A673 (cell line): ENCODE measurements at regions not wholly inside any gene's neighbourhood (a gene's known extent, or its start where the extent isn't known, plus 50 kb on each side); places are given as distances from the start of the nearest gene placed in this dataset.

Source experiments
- BruUV-seq: library from RNA; stranded (reverse); fragments of 400-500 nt; replicated peaks from 2 replicates; lab custom pipeline; 2021; lab: Mats Ljungman, UMichigan
- CTCF ChIA-PET: fragments of 300-600 bp; sonication (Branson Sonifier 250); formaldehyde crosslinking; loops from one replicate; lab custom pipeline; 2022; ENCODE audit warnings: antibody characterized with exemption; lab: Charles Lee
- POLR2A ChIA-PET: fragments of 300-600 bp; sonication (Branson Sonifier 250); formaldehyde crosslinking; loops from one replicate; lab custom pipeline; 2022; ENCODE audit warnings: antibody characterized with exemption; ENCODE audit not compliant: low non-redundant PET; lab: Charles Lee
- DNase-seq: peaks from one replicate; pipeline ENCODE4 v3.0.0-alpha.2; 2015; ENCODE audit warnings: low spot score
- H3K27ac ChIP-seq: fragments of 200-600 bp; sonication (generic); 2 replicates; pipeline ENCODE4 v1.5.1; 2016; ENCODE audit warnings: mixed run types, low read depth, mild to moderate bottlenecking, mixed read lengths, antibody characterized with exemption, low read length; ENCODE audit not compliant: poor library complexity, severe bottlenecking
- H3K27me3 ChIP-seq: fragments of 200-600 bp; sonication (generic); replicated peaks from 2 replicates; pipeline ENCODE4 v1.6.1; 2017; ENCODE audit warnings: mixed run types, low read depth, mild to moderate bottlenecking, mixed read lengths, antibody characterized with exemption, low read length; ENCODE audit not compliant: insufficient read depth, poor library complexity
- H3K36me3 ChIP-seq: fragments of 200-600 bp; sonication (generic); 2 replicates; pipeline ENCODE4 v1.6.1; 2016; ENCODE audit warnings: mixed run types, mild to moderate bottlenecking, mixed read lengths, antibody characterized with exemption, low read length; ENCODE audit not compliant: insufficient read depth, poor library complexity, severe bottlenecking
- H3K4me1 ChIP-seq: fragments of 200-600 bp; sonication (generic); 2 replicates; pipeline ENCODE4 v1.6.1; 2017; ENCODE audit warnings: mixed run types, mild to moderate bottlenecking, mixed read lengths, antibody characterized with exemption, low read length; ENCODE audit not compliant: insufficient read depth, poor library complexity, severe bottlenecking
- H3K4me3 ChIP-seq: fragments of 200-600 bp; sonication (generic); 2 replicates; pipeline ENCODE4 v1.5.1; 2016; ENCODE audit warnings: low read depth, mixed run types, mild to moderate bottlenecking, mixed read lengths, low read length; ENCODE audit not compliant: poor library complexity, severe bottlenecking
- H3K9me3 ChIP-seq: fragments of 200-600 bp; sonication (generic); 2 replicates; pipeline ENCODE4 v1.6.1; 2016; ENCODE audit warnings: mixed run types, low read depth, mild to moderate bottlenecking, mixed read lengths, antibody characterized with exemption, low read length; ENCODE audit not compliant: poor library complexity, severe bottlenecking
- CTCF ChIP-seq: fragments of 300-800, 200-600 bp; sonication (generic); conservative IDR thresholded peaks from 2 replicates; pipeline ENCODE4 v1.5.1; 2017; ENCODE audit warnings: low read depth, mild to moderate bottlenecking, antibody characterized with exemption, low read length, moderate library complexity, mixed read lengths
- EZH2 ChIP-seq: fragments of 200-600 bp; sonication (generic); IDR thresholded peaks from 2 replicates; pipeline ENCODE4 v1.6.1; 2017; ENCODE audit warnings: borderline replicate concordance, low read depth, mild to moderate bottlenecking, mixed read lengths, antibody characterized with exemption, low read length; ENCODE audit not compliant: poor library complexity, severe bottlenecking
- intact Hi-C: fragments of 100-400 bp; cut with micrococcal nuclease; formaldehyde crosslinking; loops from one replicate; pipeline ENCODE4 v1.10.0; 2022; ENCODE audit not compliant: unreplicated experiment

- DNase-seq = no peak
- H3K27me3 ChIP-seq = no peaks in the 10 kb centered on the region
- POLR2A ChIA-PET = no interaction called here
- H3K27ac ChIP-seq = no peak overlapping the region
- intact Hi-C loops = no loop called here
- TF ChIP-seq EZH2 (no peak), CTCF (no peak)
- H3K4me3 ChIP-seq = no peak overlapping the region
- no peaks in the 10 kb centered on the region for H3K36me3 ChIP-seq
- CTCF ChIA-PET = no interaction called here
- no peaks in the 10 kb centered on the region for H3K4me1 ChIP-seq
- BruUV-seq = no TSS peak
- H3K9me3 ChIP-seq = no peaks in the 10 kb centered on the region
Measured at GRCh38 chr5:166058660-166059059, 2232.8 kb upstream of the WWC1 start.

GRCh38 chr5:166062094-166062493 lies 2229.4 kb upstream of the WWC1 start:
- no peak for TF ChIP-seq CTCF
- no TSS peak for BruUV-seq
- Histone ChIP-seq H3K36me3 (no peaks in the 10 kb centered on the region), H3K27ac (no peak overlapping the region), H3K27me3 (no peaks in the 10 kb centered on the region), H3K4me3 (no peak overlapping the region), H3K9me3 (no peaks in the 10 kb centered on the region), H3K4me1 (no peaks in the 10 kb centered on the region)
- intact Hi-C loops = no loop called here
- ChIA-PET CTCF (no interaction called here), POLR2A (no interaction called here)
- DNase-seq = no peak

GRCh38 chr5:166062719-166063118 lies 2228.7 kb upstream of the WWC1 start:
- no peak for DNase-seq
- Histone ChIP-seq H3K36me3 (no peaks in the 10 kb centered on the region), H3K9me3 (no peaks in the 10 kb centered on the region), H3K4me1 (no peaks in the 10 kb centered on the region), H3K4me3 (no peak overlapping the region), H3K27me3 (no peaks in the 10 kb centered on the region), H3K27ac (no peak overlapping the region)
- BruUV-seq = no TSS peak
- intact Hi-C loops = no loop called here
- POLR2A ChIA-PET = no interaction called here
- no peak for TF ChIP-seq CTCF
- TF ChIP-seq EZH2 = no peak
- CTCF ChIA-PET = no interaction called here
